ENCODE measurements at regions not wholly inside any gene's neighbourhood (a gene's known extent, or its start where the extent isn't known, plus 50 kb on each side); places are given as distances from the start of the nearest gene placed in this dataset.
"Not testable (repeated sequence)": the region's sequence is repeated elsewhere in the genome, so short reads cannot be mapped to it uniquely, and the experiment has no call there.

DNA sequence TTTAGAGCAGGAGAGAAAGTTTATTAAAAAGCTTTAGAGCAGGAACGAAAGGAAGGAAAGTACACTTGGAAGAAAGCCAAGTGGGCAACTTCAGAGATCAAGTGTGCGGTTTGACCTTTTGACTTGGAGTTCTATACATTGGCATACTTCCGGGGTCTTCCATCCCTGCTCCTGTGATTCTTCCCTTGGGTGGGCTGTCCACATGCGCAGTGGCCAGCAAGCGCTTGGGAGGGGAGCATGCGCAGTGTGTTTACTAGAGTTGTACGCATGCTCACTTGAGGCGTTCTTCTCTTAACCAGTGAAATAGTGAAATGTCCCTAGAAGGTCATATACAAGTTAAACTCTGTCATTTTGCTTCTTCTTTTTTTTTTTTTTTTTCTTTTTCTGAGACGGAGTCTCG lies 56.9 kb upstream of the ZNF532 start:
- H4K20me1 ChIP-seq (ENCODE audit: control insufficient read depth, extremely low read depth, insufficient read depth, low read length), result no peaks in the 10 kb centered on the region
- DNase-seq (ENCODE audit: low read depth, low spot score) (no peak), FAIRE-seq (no peak)
- dilution Hi-C loops (cut with MboI; ENCODE audit: extremely low pct_ligation_motif_present, low sequenced_read_pairs), result no loop called here
- no peak overlapping the region for H3K4me3 ChIP-seq (ENCODE audit: control insufficient read depth in 2 of 3, extremely low read depth in 1 of 3, insufficient read depth in 2 of 3, low read depth in 1 of 3, low read length in 3 of 3)
- no peak overlapping the region for H3K9ac ChIP-seq (ENCODE audit: control insufficient read depth, extremely low read depth, insufficient read depth, low read length)
- H3K9me3 ChIP-seq (ENCODE audit: control insufficient read depth, low read depth, low read length), result no peaks in the 10 kb centered on the region
- no peaks in the 10 kb centered on the region for H3K36me3 ChIP-seq (ENCODE audit: control insufficient read depth in 2 of 2, extremely low read depth in 1 of 2, insufficient read depth in 2 of 2, low read length in 2 of 2)
- no peaks in the 10 kb centered on the region for H3K9me1 ChIP-seq (ENCODE audit: control insufficient read depth, extremely low read depth, insufficient read depth, low read length)
- H3K27me3 ChIP-seq (ENCODE audit: control insufficient read depth, extremely low read depth, insufficient read depth, low read length), result no peaks in the 10 kb centered on the region
- no peaks in the 10 kb centered on the region for H3K79me2 ChIP-seq (ENCODE audit: control insufficient read depth, insufficient read depth, low read length)
- no peak for TF ChIP-seq EZH2 (IDR thresholded peaks at IDR 0.05; ENCODE audit: low read length)
- TF ChIP-seq, protein P1, sequence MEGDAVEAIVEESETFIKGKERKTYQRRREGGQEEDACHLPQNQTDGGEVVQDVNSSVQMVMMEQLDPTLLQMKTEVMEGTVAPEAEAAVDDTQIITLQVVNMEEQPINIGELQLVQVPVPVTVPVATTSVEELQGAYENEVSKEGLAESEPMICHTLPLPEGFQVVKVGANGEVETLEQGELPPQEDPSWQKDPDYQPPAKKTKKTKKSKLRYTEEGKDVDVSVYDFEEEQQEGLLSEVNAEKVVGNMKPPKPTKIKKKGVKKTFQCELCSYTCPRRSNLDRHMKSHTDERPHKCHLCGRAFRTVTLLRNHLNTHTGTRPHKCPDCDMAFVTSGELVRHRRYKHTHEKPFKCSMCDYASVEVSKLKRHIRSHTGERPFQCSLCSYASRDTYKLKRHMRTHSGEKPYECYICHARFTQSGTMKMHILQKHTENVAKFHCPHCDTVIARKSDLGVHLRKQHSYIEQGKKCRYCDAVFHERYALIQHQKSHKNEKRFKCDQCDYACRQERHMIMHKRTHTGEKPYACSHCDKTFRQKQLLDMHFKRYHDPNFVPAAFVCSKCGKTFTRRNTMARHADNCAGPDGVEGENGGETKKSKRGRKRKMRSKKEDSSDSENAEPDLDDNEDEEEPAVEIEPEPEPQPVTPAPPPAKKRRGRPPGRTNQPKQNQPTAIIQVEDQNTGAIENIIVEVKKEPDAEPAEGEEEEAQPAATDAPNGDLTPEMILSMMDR (optimal IDR thresholded peaks at IDR 0.05 in 1 of 3, IDR thresholded peaks at IDR 0.05 in 1 of 3, conservative IDR thresholded peaks at IDR 0.05 in 1 of 3; ENCODE audit: extremely low read depth in 1 of 3, insufficient read depth in 2 of 3, low read length in 3 of 3), result no peak
- peaks cover 8% of the 10 kb centered on the region for H3K4me1 ChIP-seq (ENCODE audit: control insufficient read depth, extremely low read depth, insufficient read depth, low read length)
- no peak overlapping the region for H3K27ac ChIP-seq (ENCODE audit: control insufficient read depth, insufficient read depth, low read length)
- no peak overlapping the region for H3K4me2 ChIP-seq (ENCODE audit: control insufficient read depth, extremely low read depth, insufficient read depth, low read depth, low read length)
- H2AFZ ChIP-seq (ENCODE audit: control insufficient read depth, low read length), result no peak overlapping the region

DNA sequence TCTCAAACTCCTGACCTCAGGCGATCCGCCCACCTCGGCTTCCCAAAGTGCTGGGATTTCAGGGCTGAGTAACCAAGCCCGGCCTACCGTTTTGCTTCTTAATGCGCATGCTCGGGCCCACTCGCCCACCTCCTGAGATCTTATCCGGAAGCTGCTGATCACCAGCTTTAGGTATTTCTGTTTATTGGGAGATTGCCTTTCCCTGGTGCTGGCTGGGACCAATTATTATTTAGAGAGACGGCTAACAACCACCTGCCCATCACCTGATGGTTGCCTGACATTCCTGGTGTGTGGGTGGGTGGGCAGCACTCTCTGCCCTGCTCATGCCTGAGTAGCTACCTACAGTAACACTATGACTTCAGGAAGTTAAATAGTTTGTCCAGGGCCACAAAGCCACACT lies 56.3 kb upstream of the ZNF532 start:
- no peaks in the 10 kb centered on the region for H3K36me3 ChIP-seq (ENCODE audit: control insufficient read depth in 2 of 2, extremely low read depth in 1 of 2, insufficient read depth in 2 of 2, low read length in 2 of 2)
- no peak overlapping the region for H3K4me3 ChIP-seq (ENCODE audit: control insufficient read depth in 2 of 3, extremely low read depth in 1 of 3, insufficient read depth in 2 of 3, low read depth in 1 of 3, low read length in 3 of 3)
- DNase-seq (ENCODE audit: low read depth, low spot score), result no peak
- dilution Hi-C loops (cut with MboI; ENCODE audit: extremely low pct_ligation_motif_present, low sequenced_read_pairs), result no loop called here
- H3K9me1 ChIP-seq (ENCODE audit: control insufficient read depth, extremely low read depth, insufficient read depth, low read length), result no peaks in the 10 kb centered on the region
- H3K4me1 ChIP-seq (ENCODE audit: control insufficient read depth, extremely low read depth, insufficient read depth, low read length), result peaks cover 8% of the 10 kb centered on the region
- H3K9ac ChIP-seq (ENCODE audit: control insufficient read depth, extremely low read depth, insufficient read depth, low read length), result no peak overlapping the region
- H4K20me1 ChIP-seq (ENCODE audit: control insufficient read depth, extremely low read depth, insufficient read depth, low read length), result no peaks in the 10 kb centered on the region
- no peak for TF ChIP-seq EZH2 (IDR thresholded peaks at IDR 0.05; ENCODE audit: low read length)
- TF ChIP-seq, protein P1 (optimal IDR thresholded peaks at IDR 0.05 in 1 of 3, IDR thresholded peaks at IDR 0.05 in 1 of 3, conservative IDR thresholded peaks at IDR 0.05 in 1 of 3; ENCODE audit: extremely low read depth in 1 of 3, insufficient read depth in 2 of 3, low read length in 3 of 3), result no peak
- no peak for FAIRE-seq
- H3K79me2 ChIP-seq (ENCODE audit: control insufficient read depth, insufficient read depth, low read length), result no peaks in the 10 kb centered on the region
- H3K27ac ChIP-seq (ENCODE audit: control insufficient read depth, insufficient read depth, low read length), result no peak overlapping the region
- no peak overlapping the region for H3K4me2 ChIP-seq (ENCODE audit: control insufficient read depth, extremely low read depth, insufficient read depth, low read depth, low read length)
- no peaks in the 10 kb centered on the region for H3K27me3 ChIP-seq (ENCODE audit: control insufficient read depth, extremely low read depth, insufficient read depth, low read length)
- H2AFZ ChIP-seq (ENCODE audit: control insufficient read depth, low read length), result no peak overlapping the region
- H3K9me3 ChIP-seq (ENCODE audit: control insufficient read depth, low read depth, low read length), result no peaks in the 10 kb centered on the region

DNA sequence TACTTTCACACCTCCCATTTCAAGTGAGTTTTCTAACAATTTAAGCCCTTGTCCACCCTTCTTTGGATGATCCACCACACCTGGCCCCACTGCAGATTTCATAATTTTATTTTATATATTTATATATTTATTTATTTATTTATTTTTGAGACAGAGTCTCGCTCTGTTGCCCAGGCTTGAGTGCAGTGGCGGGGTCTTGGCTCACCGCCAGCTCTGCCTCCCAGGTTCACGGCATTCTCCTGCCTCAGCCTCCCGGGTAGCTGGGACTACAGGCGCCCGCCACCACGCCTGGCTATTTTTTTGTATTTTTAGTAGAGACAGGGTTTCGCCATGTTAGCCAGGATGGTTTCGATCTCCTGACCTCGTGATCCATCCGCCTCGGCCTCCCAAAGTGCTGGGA lies 52.8 kb upstream of the ZNF532 start:
- H3K4me2 ChIP-seq (ENCODE audit: control insufficient read depth, extremely low read depth, insufficient read depth, low read depth, low read length); DNase-seq (ENCODE audit: low read depth, low spot score); H3K9me3 ChIP-seq (ENCODE audit: control insufficient read depth, low read depth, low read length); H3K9ac ChIP-seq (ENCODE audit: control insufficient read depth, extremely low read depth, insufficient read depth, low read length); H3K27me3 ChIP-seq (ENCODE audit: control insufficient read depth, extremely low read depth, insufficient read depth, low read length); dilution Hi-C loops (cut with MboI; ENCODE audit: extremely low pct_ligation_motif_present, low sequenced_read_pairs); H3K79me2 ChIP-seq (ENCODE audit: control insufficient read depth, insufficient read depth, low read length); H2AFZ ChIP-seq (ENCODE audit: control insufficient read depth, low read length); FAIRE-seq; H3K9me1 ChIP-seq (ENCODE audit: control insufficient read depth, extremely low read depth, insufficient read depth, low read length); H3K27ac ChIP-seq (ENCODE audit: control insufficient read depth, insufficient read depth, low read length); H4K20me1 ChIP-seq (ENCODE audit: control insufficient read depth, extremely low read depth, insufficient read depth, low read length); H3K4me3 ChIP-seq (ENCODE audit: control insufficient read depth in 2 of 3, extremely low read depth in 1 of 3, insufficient read depth in 2 of 3, low read depth in 1 of 3, low read length in 3 of 3); H3K4me1 ChIP-seq (ENCODE audit: control insufficient read depth, extremely low read depth, insufficient read depth, low read length); H3K36me3 ChIP-seq (ENCODE audit: control insufficient read depth in 2 of 2, extremely low read depth in 1 of 2, insufficient read depth in 2 of 2, low read length in 2 of 2): not testable (repeated sequence)

All from keratinocyte (primary cell).